Calu3 (cell line): ENCODE measurements at regions not wholly inside any gene's neighbourhood (a gene's known extent, or its start where the extent isn't known, plus 50 kb on each side); places are given as distances from the start of the nearest gene placed in this dataset.

Experiments
- BruUV-seq: library from RNA; stranded (reverse); fragments of 400-500 nt; replicated peaks from 2 replicates; lab custom pipeline; 2021; lab: Mats Ljungman, UMichigan
- CTCF ChIA-PET: fragments of 300-600 bp; sonication (Branson Sonifier 250); formaldehyde crosslinking; loops from one replicate; lab custom pipeline; 2022; ENCODE audit warnings: antibody characterized with exemption; lab: Charles Lee
- DNase-seq: peaks from one replicate; pipeline ENCODE4 v3.0.0; 2022
- H3K27ac Mint-ChIP-seq: one replicate; pipeline ENCODE4 v1.8.0; 2022; ENCODE audit warnings: mixed read lengths; ENCODE audit not compliant: unreplicated experiment
- H3K27me3 Mint-ChIP-seq: one replicate; pipeline ENCODE4 v1.8.0; 2022; ENCODE audit warnings: mixed read lengths; ENCODE audit not compliant: unreplicated experiment
- H3K36me3 Mint-ChIP-seq: one replicate; pipeline ENCODE4 v1.8.0; 2022; ENCODE audit warnings: mild to moderate bottlenecking, moderate library complexity, mixed read lengths; ENCODE audit not compliant: insufficient read depth, unreplicated experiment
- H3K4me1 Mint-ChIP-seq: one replicate; pipeline ENCODE4 v1.8.0; 2022; ENCODE audit warnings: mild to moderate bottlenecking, low read depth, mixed read lengths; ENCODE audit not compliant: unreplicated experiment
- H3K4me3 Mint-ChIP-seq: one replicate; pipeline ENCODE4 v1.8.0; 2022; ENCODE audit warnings: mild to moderate bottlenecking, low read depth, moderate library complexity, mixed read lengths; ENCODE audit not compliant: unreplicated experiment
- H3K9me3 Mint-ChIP-seq: one replicate; pipeline ENCODE4 v1.8.0; 2022; ENCODE audit warnings: low read depth, mixed read lengths; ENCODE audit not compliant: unreplicated experiment
- CTCF ChIP-seq: fragments of 200-600 bp; IDR thresholded peaks from one replicate; pipeline ENCODE4 v1.8.0; 2022; ENCODE audit warnings: antibody characterized with exemption; ENCODE audit not compliant: unreplicated experiment
- intact Hi-C: fragments of 100-400 bp; cut with micrococcal nuclease; formaldehyde crosslinking; loops from one replicate; pipeline ENCODE4 v1.10.0; 2022; ENCODE audit not compliant: unreplicated experiment

DNA sequence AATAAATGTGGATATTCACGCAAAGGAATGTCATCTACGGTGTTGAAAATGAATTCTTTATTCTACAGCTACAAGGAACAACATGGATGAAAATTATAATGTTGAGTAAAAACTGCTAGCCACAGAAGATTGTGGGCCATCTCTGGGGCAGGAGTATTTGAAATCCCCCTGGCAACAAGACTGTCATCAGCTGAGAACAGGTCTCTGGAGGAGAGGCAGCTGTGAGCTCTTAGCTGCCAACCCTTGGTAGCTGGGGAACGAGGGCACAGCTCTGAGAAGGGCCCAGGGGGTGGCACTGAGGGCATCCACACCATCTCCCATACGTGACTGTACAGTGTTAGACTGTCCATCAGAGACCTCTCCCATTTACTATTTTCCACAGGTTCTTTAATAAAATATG is 340.1 kb upstream of the MGMT start:
- no peak for TF ChIP-seq CTCF
- Mint-ChIP-seq H3K9me3 (peaks cover 7% of the 10 kb centered on the region), H3K4me1 (no peaks in the 10 kb centered on the region), H3K4me3 (no peak overlapping the region), H3K36me3 (no peaks in the 10 kb centered on the region), H3K27ac (no peak overlapping the region), H3K27me3 (no peaks in the 10 kb centered on the region)
- no TSS peak for BruUV-seq
- CTCF ChIA-PET: no interaction called here
- intact Hi-C loops: no loop called here
- DNase-seq: no peak

- intact Hi-C loops: no loop called here
- no peak for DNase-seq
- no peak overlapping the region for H3K4me3 Mint-ChIP-seq
- H3K27me3 Mint-ChIP-seq: no peaks in the 10 kb centered on the region
- no TSS peak for BruUV-seq
- CTCF ChIA-PET: no interaction called here
- H3K9me3 Mint-ChIP-seq: peaks cover 10% of the 10 kb centered on the region
- H3K27ac Mint-ChIP-seq: no peak overlapping the region
- H3K4me1 Mint-ChIP-seq: no peaks in the 10 kb centered on the region
- no peaks in the 10 kb centered on the region for H3K36me3 Mint-ChIP-seq
- no peak for TF ChIP-seq CTCF
These were observed 335.4 kb upstream of the MGMT start for GRCh38 chr10:129131457-129132132.

- Mint-ChIP-seq H3K4me1 (no peaks in the 10 kb centered on the region), H3K4me3 (no peak overlapping the region), H3K27me3 (no peaks in the 10 kb centered on the region), H3K9me3 (peaks cover 7% of the 10 kb centered on the region), H3K27ac (no peak overlapping the region), H3K36me3 (no peaks in the 10 kb centered on the region)
- intact Hi-C loops: no loop called here
- CTCF ChIA-PET: interaction anchor here (0.6 kb wide), 1 partner anchor 22 kb away, joined by 3 read pairs; no protein-coding TSS in a partner anchor
- no TSS peak for BruUV-seq
- TF ChIP-seq CTCF: no peak
- no peak for DNase-seq
These were observed 333.2 kb upstream of the MGMT start for GRCh38 chr10:129133856-129134255.

- Mint-ChIP-seq H3K9me3 (peaks cover 7% of the 10 kb centered on the region), H3K4me3 (no peak overlapping the region), H3K4me1 (no peaks in the 10 kb centered on the region), H3K36me3 (no peaks in the 10 kb centered on the region), H3K27me3 (no peaks in the 10 kb centered on the region), H3K27ac (no peak overlapping the region)
- CTCF ChIA-PET: interaction anchor here (0.6 to 0.7 kb wide), 2 partner anchors 23 to 897 kb away, joined by 3 read pairs; no protein-coding TSS in a partner anchor
- BruUV-seq: no TSS peak
- intact Hi-C loops: no loop called here
- TF ChIP-seq CTCF: no peak
- DNase-seq: no peak
These were observed 332.7 kb upstream of the MGMT start for GRCh38 chr10:129134371-129134770.
